ENCODE measurements at regions not wholly inside any gene's neighbourhood (a gene's known extent, or its start where the extent isn't known, plus 50 kb on each side); places are given as distances from the start of the nearest gene placed in this dataset.
"Not testable (repeated sequence)": the region's sequence is repeated elsewhere in the genome, so short reads cannot be mapped to it uniquely, and the experiment has no call there.

- no peak for DNase-seq
These were observed 51.7 kb upstream of the COL8A1 start for GRCh38 chr3:99586701-99587100.

GRCh38 chr3:99579965-99580364, 58.4 kb upstream of the COL8A1 start:
- no peak for DNase-seq

GRCh38 chr3:99579246-99579645, 59.1 kb upstream of the COL8A1 start:
- DNase-seq, result no peak

- no peak for DNase-seq
These were observed 59.9 kb upstream of the COL8A1 start for GRCh38 chr3:99578339-99578970.

- DNase-seq, result no peak
These were observed 61.4 kb upstream of the COL8A1 start for GRCh38 chr3:99576904-99577559.

GRCh38 chr3:99575683-99576082, 62.7 kb upstream of the COL8A1 start:
- DNase-seq, result no peak

GRCh38 chr3:99570061-99570460, 68.3 kb upstream of the COL8A1 start:
- DNase-seq, result no peak

GRCh38 chr3:99568663-99569335, 69.6 kb upstream of the COL8A1 start:
- no peak for DNase-seq

- no peak for DNase-seq
These were observed 73.1 kb upstream of the COL8A1 start for GRCh38 chr3:99565331-99565730.

GRCh38 chr3:99562990-99563607, 75.3 kb upstream of the COL8A1 start:
- no peak for DNase-seq

GRCh38 chr3:99562138-99562537, 76.3 kb upstream of the COL8A1 start:
- DNase-seq, result no peak

- no peak for DNase-seq
These were observed 77.3 kb upstream of the COL8A1 start for GRCh38 chr3:99561056-99561455.

- DNase-seq, result no peak
These were observed 79.2 kb upstream of the COL8A1 start for GRCh38 chr3:99559196-99559595.

GRCh38 chr3:99555885-99556284, 82.5 kb upstream of the COL8A1 start:
- not testable (repeated sequence) for DNase-seq

GRCh38 chr3:99551520-99551919, 86.9 kb upstream of the COL8A1 start:
- DNase-seq, result no peak

GRCh38 chr3:99549957-99550603, 88.3 kb upstream of the COL8A1 start:
- no peak for DNase-seq

GRCh38 chr3:99549220-99549619, 89.2 kb upstream of the COL8A1 start:
- no peak for DNase-seq

- no peak for DNase-seq
These were observed 89.7 kb upstream of the COL8A1 start for GRCh38 chr3:99548674-99549073.

- DNase-seq, result no peak
These were observed 92.3 kb upstream of the COL8A1 start for GRCh38 chr3:99545941-99546580.

- no peak for DNase-seq
These were observed 93.6 kb upstream of the COL8A1 start for GRCh38 chr3:99544786-99545281.

GRCh38 chr3:99543796-99544195, 94.6 kb upstream of the COL8A1 start:
- DNase-seq, result no peak

GRCh38 chr3:99542767-99543518, 95.5 kb upstream of the COL8A1 start:
- no peak for DNase-seq

All from activated T-cell treated with anti-CD3 and anti-CD28 coated beads, Interleukin-2, amount 50 U/mL, for 48 hours (primary cell).